ENCODE measurements at regions not wholly inside any gene's neighbourhood (a gene's known extent, or its start where the extent isn't known, plus 50 kb on each side); places are given as distances from the start of the nearest gene placed in this dataset.

GRCh38 chr3:106836906-106837305 lies 540.3 kb upstream of the CCDC54 start:
- no peaks in the 10 kb centered on the region for H3K27me3 ChIP-seq
- H3K4me3 ChIP-seq: no peak overlapping the region
- no peak for TF ChIP-seq POLR2A (IDR thresholded peaks at IDR 0.05)
- TF ChIP-seq CTCF (IDR thresholded peaks at IDR 0.05): no peak
- no peaks in the 10 kb centered on the region for H3K36me3 ChIP-seq
- no peaks in the 10 kb centered on the region for H3K9me3 ChIP-seq
- no peaks in the 10 kb centered on the region for H3K4me1 ChIP-seq
- DNase-seq: no peak
- no peak overlapping the region for H3K27ac ChIP-seq

- TF ChIP-seq POLR2A (IDR thresholded peaks at IDR 0.05): no peak
- no peak for TF ChIP-seq CTCF (IDR thresholded peaks at IDR 0.05)
- Histone ChIP-seq H3K4me1 (no peaks in the 10 kb centered on the region), H3K27me3 (no peaks in the 10 kb centered on the region), H3K4me3 (no peak overlapping the region), H3K36me3 (no peaks in the 10 kb centered on the region), H3K9me3 (no peaks in the 10 kb centered on the region), H3K27ac (no peak overlapping the region)
- no peak for DNase-seq
These were observed 539.6 kb upstream of the CCDC54 start for GRCh38 chr3:106837616-106838015.

GRCh38 chr3:106839576-106840280 lies 537.5 kb upstream of the CCDC54 start:
- Histone ChIP-seq H3K9me3 (no peaks in the 10 kb centered on the region), H3K27me3 (no peaks in the 10 kb centered on the region), H3K27ac (no peak overlapping the region), H3K36me3 (no peaks in the 10 kb centered on the region), H3K4me1 (no peaks in the 10 kb centered on the region), H3K4me3 (no peak overlapping the region)
- DNase-seq: no peak
- TF ChIP-seq POLR2A (IDR thresholded peaks at IDR 0.05) (no peak), CTCF (IDR thresholded peaks at IDR 0.05) (no peak)

- Histone ChIP-seq H3K36me3 (no peaks in the 10 kb centered on the region), H3K9me3 (no peaks in the 10 kb centered on the region), H3K27me3 (no peaks in the 10 kb centered on the region), H3K4me1 (no peaks in the 10 kb centered on the region), H3K4me3 (no peak overlapping the region), H3K27ac (no peak overlapping the region)
- DNase-seq: no peak
- TF ChIP-seq POLR2A (IDR thresholded peaks at IDR 0.05) (no peak), CTCF (IDR thresholded peaks at IDR 0.05) (no peak)
These were observed 536.9 kb upstream of the CCDC54 start for GRCh38 chr3:106840319-106840718.

- TF ChIP-seq POLR2A (IDR thresholded peaks at IDR 0.05) (no peak), CTCF (IDR thresholded peaks at IDR 0.05) (no peak)
- no peaks in the 10 kb centered on the region for H3K36me3 ChIP-seq
- H3K4me1 ChIP-seq: no peaks in the 10 kb centered on the region
- no peak overlapping the region for H3K4me3 ChIP-seq
- H3K9me3 ChIP-seq: no peaks in the 10 kb centered on the region
- no peak overlapping the region for H3K27ac ChIP-seq
- H3K27me3 ChIP-seq: no peaks in the 10 kb centered on the region
- no peak for DNase-seq
These were observed 535.1 kb upstream of the CCDC54 start for GRCh38 chr3:106842151-106842550.

GRCh38 chr3:106844638-106845037 lies 532.6 kb upstream of the CCDC54 start:
- TF ChIP-seq POLR2A (IDR thresholded peaks at IDR 0.05) (no peak), CTCF (IDR thresholded peaks at IDR 0.05) (no peak)
- no peaks in the 10 kb centered on the region for H3K9me3 ChIP-seq
- no peaks in the 10 kb centered on the region for H3K4me1 ChIP-seq
- H3K36me3 ChIP-seq: no peaks in the 10 kb centered on the region
- no peak for DNase-seq
- H3K27ac ChIP-seq: no peak overlapping the region
- no peaks in the 10 kb centered on the region for H3K27me3 ChIP-seq
- H3K4me3 ChIP-seq: no peak overlapping the region

Measured in Peyer's patch (tissue), 4 donors.